Left ventricle myocardium inferior (tissue), 1 donor: ENCODE measurements at regions not wholly inside any gene's neighbourhood (a gene's known extent, or its start where the extent isn't known, plus 50 kb on each side); places are given as distances from the start of the nearest gene placed in this dataset.

Experiments
- DNase-seq: peaks from one replicate; pipeline ENCODE4 v3.0.0-alpha.2; 2020
- H3K27ac ChIP-seq: fragments of 200-600 bp; replicated peaks from 2 replicates; pipeline ENCODE4 v1.8.0; 2021
- H3K27me3 ChIP-seq: fragments of 200-600 bp; 2 replicates; pipeline ENCODE4 v1.8.0; 2021; ENCODE audit warnings: low read depth
- H3K36me3 ChIP-seq: fragments of 200-600 bp; 2 replicates; pipeline ENCODE4 v1.8.0; 2021
- H3K4me1 ChIP-seq: fragments of 200-600 bp; 2 replicates; pipeline ENCODE4 v1.8.0; 2021
- H3K4me3 ChIP-seq: fragments of 200-600 bp; 2 replicates; pipeline ENCODE4 v1.8.0; 2021; ENCODE audit warnings: mild to moderate bottlenecking, moderate library complexity
- H3K9me3 ChIP-seq: fragments of 200-600 bp; replicated peaks from 2 replicates; pipeline ENCODE4 v1.8.0; 2021
- intact Hi-C: fragments of 100-400 bp; cut with micrococcal nuclease; formaldehyde crosslinking; loops from one replicate; pipeline ENCODE4 v1.11.0; 2022
- TF ChIP-seq, protein P1 (sequence below): fragments of 200-600 bp; IDR thresholded peaks from 2 replicates; pipeline ENCODE4 v1.8.0; 2021; ENCODE audit warnings: antibody characterized with exemption, mild to moderate bottlenecking, borderline replicate concordance
- donor health status: DM: no; HTN: yes; CAD: no; lungs with severe emphysema.

DNA sequence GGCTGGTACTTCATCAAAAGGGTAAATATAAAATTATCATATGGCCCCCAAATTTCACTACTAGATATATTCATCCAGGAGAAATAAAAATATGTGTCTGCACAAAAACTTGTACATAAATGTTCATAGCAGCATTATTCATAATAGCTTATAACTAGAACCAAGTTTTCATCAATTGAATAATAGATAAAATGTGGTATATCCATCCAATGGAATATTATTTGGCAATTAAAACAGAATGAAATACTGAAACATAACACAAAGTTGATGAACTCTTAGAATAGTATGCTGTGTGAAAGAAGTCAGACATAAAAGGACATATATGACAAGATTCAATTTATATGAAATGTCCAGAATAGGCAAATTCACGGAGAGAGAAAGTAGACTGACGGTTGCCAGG, 389.3 kb upstream of the ADAMTS9 start:
- no peaks in the 10 kb centered on the region for H3K27me3 ChIP-seq
- intact Hi-C loops: no loop called here
- TF ChIP-seq, protein P1, sequence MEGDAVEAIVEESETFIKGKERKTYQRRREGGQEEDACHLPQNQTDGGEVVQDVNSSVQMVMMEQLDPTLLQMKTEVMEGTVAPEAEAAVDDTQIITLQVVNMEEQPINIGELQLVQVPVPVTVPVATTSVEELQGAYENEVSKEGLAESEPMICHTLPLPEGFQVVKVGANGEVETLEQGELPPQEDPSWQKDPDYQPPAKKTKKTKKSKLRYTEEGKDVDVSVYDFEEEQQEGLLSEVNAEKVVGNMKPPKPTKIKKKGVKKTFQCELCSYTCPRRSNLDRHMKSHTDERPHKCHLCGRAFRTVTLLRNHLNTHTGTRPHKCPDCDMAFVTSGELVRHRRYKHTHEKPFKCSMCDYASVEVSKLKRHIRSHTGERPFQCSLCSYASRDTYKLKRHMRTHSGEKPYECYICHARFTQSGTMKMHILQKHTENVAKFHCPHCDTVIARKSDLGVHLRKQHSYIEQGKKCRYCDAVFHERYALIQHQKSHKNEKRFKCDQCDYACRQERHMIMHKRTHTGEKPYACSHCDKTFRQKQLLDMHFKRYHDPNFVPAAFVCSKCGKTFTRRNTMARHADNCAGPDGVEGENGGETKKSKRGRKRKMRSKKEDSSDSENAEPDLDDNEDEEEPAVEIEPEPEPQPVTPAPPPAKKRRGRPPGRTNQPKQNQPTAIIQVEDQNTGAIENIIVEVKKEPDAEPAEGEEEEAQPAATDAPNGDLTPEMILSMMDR: no peak
- H3K36me3 ChIP-seq: no peaks in the 10 kb centered on the region
- DNase-seq: no peak
- peaks cover 4% of the 10 kb centered on the region for H3K9me3 ChIP-seq
- H3K27ac ChIP-seq: no peak overlapping the region
- H3K4me1 ChIP-seq: no peaks in the 10 kb centered on the region
- H3K4me3 ChIP-seq: no peak overlapping the region

DNA sequence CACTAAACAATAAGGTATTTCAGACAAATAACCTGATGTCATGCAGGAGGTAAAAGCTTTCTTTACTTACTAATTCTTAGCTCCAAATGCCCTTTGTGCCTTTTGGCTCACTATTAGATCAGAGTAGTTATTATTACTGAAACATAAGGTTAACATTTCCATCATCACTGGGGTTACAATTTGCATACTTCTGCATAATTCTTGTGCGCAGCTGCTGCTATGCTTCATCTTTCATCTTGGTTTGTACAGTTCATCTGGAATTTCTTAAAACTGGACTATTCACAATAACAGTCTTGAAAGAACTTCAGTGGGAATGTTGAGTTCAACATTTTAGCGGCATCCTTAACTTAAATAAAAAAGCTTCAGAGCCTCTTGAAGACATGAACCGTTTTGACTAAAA, 383.2 kb upstream of the ADAMTS9 start:
- TF ChIP-seq, protein P1: no peak
- no peaks in the 10 kb centered on the region for H3K36me3 ChIP-seq
- no peaks in the 10 kb centered on the region for H3K4me1 ChIP-seq
- intact Hi-C loops: no loop called here
- no peak for DNase-seq
- H3K27me3 ChIP-seq: no peaks in the 10 kb centered on the region
- peaks cover 15% of the 10 kb centered on the region for H3K9me3 ChIP-seq
- no peak overlapping the region for H3K4me3 ChIP-seq
- no peak overlapping the region for H3K27ac ChIP-seq

DNA sequence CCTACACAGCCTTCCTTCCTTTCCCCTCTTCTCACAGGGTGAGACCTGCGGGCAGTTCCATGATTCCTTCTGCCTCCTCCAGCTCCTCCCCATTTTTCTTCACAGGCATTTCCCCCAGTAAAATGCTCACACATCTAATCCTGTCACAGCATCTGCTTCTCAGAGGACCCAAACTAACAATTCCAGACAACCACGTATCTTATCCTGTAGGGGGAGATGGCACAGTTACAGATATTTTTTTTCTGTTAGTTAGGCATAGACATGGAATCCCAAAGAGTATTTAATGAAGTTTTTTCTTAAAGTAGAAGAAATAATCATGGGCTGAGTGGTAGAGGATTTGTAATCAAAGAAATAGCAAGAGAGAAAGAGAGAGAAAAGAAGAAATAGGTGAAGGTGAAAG, 373.1 kb upstream of the ADAMTS9 start:
- Histone ChIP-seq H3K4me3 (no peak overlapping the region), H3K4me1 (no peaks in the 10 kb centered on the region), H3K27me3 (no peaks in the 10 kb centered on the region), H3K9me3 (peaks cover 23% of the 10 kb centered on the region), H3K27ac (no peak overlapping the region), H3K36me3 (no peaks in the 10 kb centered on the region)
- TF ChIP-seq, protein P1: no peak
- DNase-seq: no peak
- intact Hi-C loops: no loop called here

DNA sequence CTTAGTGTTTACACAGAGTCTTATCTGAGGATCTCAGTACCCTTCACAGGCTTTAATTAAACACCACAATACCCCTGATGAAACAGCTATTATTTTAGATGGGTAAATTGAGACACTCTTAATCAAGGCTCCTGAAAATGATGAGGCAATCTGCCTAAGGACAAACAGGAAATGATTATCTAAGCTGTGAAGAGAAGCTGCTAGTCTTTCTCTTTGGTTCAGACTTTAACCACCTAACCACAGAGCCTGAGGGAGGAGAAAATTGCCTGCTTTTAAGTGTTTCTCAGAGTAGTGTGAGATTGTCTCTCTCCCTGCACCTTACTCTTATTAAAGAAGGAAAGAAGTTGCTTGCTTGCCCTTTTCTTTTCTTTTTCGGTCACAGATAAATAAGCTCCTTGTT, 364.3 kb upstream of the ADAMTS9 start:
- no peaks in the 10 kb centered on the region for H3K36me3 ChIP-seq
- no peak overlapping the region for H3K27ac ChIP-seq
- intact Hi-C loops: no loop called here
- no peak overlapping the region for H3K4me3 ChIP-seq
- no peaks in the 10 kb centered on the region for H3K27me3 ChIP-seq
- TF ChIP-seq, protein P1: no peak
- H3K4me1 ChIP-seq: no peaks in the 10 kb centered on the region
- DNase-seq: no peak
- H3K9me3 ChIP-seq: peaks cover 27% of the 10 kb centered on the region

DNA sequence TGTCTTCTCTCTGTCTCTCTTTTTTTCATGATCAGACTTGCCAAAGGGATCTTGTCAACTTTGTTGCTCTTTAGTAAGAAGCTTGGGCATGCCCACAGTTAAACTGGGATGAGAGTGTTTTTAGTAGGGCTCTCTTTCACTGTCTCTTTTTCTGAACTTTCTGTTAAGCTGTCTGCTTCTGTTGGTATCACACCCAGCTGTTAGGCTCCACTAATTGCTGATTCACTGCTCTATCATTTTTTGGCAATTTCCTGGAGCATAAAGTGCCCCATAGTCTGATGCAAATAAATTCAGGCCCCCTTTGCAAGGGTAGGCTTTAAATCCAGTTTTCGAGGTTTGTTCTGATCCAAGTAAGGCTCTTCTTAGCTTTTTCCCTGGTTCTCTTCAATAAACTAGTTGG, 360.4 kb upstream of the ADAMTS9 start:
- H3K36me3 ChIP-seq: no peaks in the 10 kb centered on the region

More for the DNA sequence above, 360.4 kb upstream of the ADAMTS9 start:
- no peaks in the 10 kb centered on the region for H3K4me1 ChIP-seq
- intact Hi-C loops: no loop called here
- H3K27ac ChIP-seq: no peak overlapping the region
- DNase-seq: no peak
- TF ChIP-seq, protein P1: no peak
- H3K27me3 ChIP-seq: no peaks in the 10 kb centered on the region
- H3K9me3 ChIP-seq: peaks cover 38% of the 10 kb centered on the region
- H3K4me3 ChIP-seq: no peak overlapping the region
